Fibroblast of skin of right quadriceps (primary cell): ENCODE measurements at regions not wholly inside any gene's neighbourhood (a gene's known extent, or its start where the extent isn't known, plus 50 kb on each side); places are given as distances from the start of the nearest gene placed in this dataset.

Experiments used
- DNase-seq: peaks from one replicate; pipeline ENCODE4 v3.0.0-alpha.2; 2013

- DNase-seq: no peak
Measured at GRCh38 chr4:57661517-57662090, 551.4 kb upstream of the IGFBP7 start.

- DNase-seq: no peak
Measured at GRCh38 chr4:57658673-57659072, 548.5 kb upstream of the IGFBP7 start.

GRCh38 chr4:57658188-57658587 is 548.0 kb upstream of the IGFBP7 start:
- DNase-seq: no peak

- no peak for DNase-seq
Measured at GRCh38 chr4:57655342-57655741, 545.2 kb upstream of the IGFBP7 start.

GRCh38 chr4:57652779-57653178 is 542.6 kb upstream of the IGFBP7 start:
- no peak for DNase-seq

GRCh38 chr4:57640391-57641100 is 530.4 kb upstream of the IGFBP7 start:
- DNase-seq: no peak

GRCh38 chr4:57639561-57640382 is 529.6 kb upstream of the IGFBP7 start:
- no peak for DNase-seq

GRCh38 chr4:57635910-57636309 is 525.7 kb upstream of the IGFBP7 start:
- DNase-seq: no peak

GRCh38 chr4:57633212-57633859 is 523.2 kb upstream of the IGFBP7 start:
- DNase-seq: no peak

- no peak for DNase-seq
Measured at GRCh38 chr4:57632564-57632963, 522.4 kb upstream of the IGFBP7 start.

- DNase-seq: no peak
Measured at GRCh38 chr4:57631147-57631546, 521.0 kb upstream of the IGFBP7 start.

GRCh38 chr4:57628004-57628403 is 517.8 kb upstream of the IGFBP7 start:
- no peak for DNase-seq

GRCh38 chr4:57614257-57614932 is 504.2 kb upstream of the IGFBP7 start:
- no peak for DNase-seq

- no peak for DNase-seq
Measured at GRCh38 chr4:57612279-57612678, 502.1 kb upstream of the IGFBP7 start.

GRCh38 chr4:57607566-57608180 is 497.5 kb upstream of the IGFBP7 start:
- no peak for DNase-seq

- no peak for DNase-seq
Measured at GRCh38 chr4:57605376-57605775, 495.2 kb upstream of the IGFBP7 start.

- no peak for DNase-seq
Measured at GRCh38 chr4:57602141-57602540, 492.0 kb upstream of the IGFBP7 start.

GRCh38 chr4:57591073-57591472 is 480.9 kb upstream of the IGFBP7 start:
- DNase-seq: no peak

GRCh38 chr4:57588557-57588956 is 478.4 kb upstream of the IGFBP7 start:
- no peak for DNase-seq

GRCh38 chr4:57580710-57581599 is 470.8 kb upstream of the IGFBP7 start:
- DNase-seq: no peak

GRCh38 chr4:57575426-57575825 is 465.2 kb upstream of the IGFBP7 start:
- DNase-seq: no peak
